ENCODE measurements at regions not wholly inside any gene's neighbourhood (a gene's known extent, or its start where the extent isn't known, plus 50 kb on each side); places are given as distances from the start of the nearest gene placed in this dataset.

- TF ChIP-seq POLR2AphosphoS5 (IDR thresholded peaks at IDR 0.05; ENCODE audit: borderline replicate concordance, low read depth, low read length) (no peak), EZH2 (IDR thresholded peaks at IDR 0.05) (no peak)
Measured at GRCh38 chr1:102758418-102758817, 349.9 kb downstream of the COL11A1 start.
